Endothelial cell of umbilical vein (primary cell): ENCODE measurements at regions not wholly inside any gene's neighbourhood (a gene's known extent, or its start where the extent isn't known, plus 50 kb on each side); places are given as distances from the start of the nearest gene placed in this dataset.

ENCODE experiments used
- BruUV-seq: library from RNA; stranded (reverse); fragments of 400-500 nt; replicated peaks from 2 replicates; lab custom pipeline; 2021; lab: Mats Ljungman, UMichigan
- CTCF ChIA-PET: fragments of 300-600, 350-600 bp; sonication (Branson Sonifier 250); formaldehyde crosslinking; loops from one replicate; lab custom pipeline; 2021; ENCODE audit warnings: antibody characterized with exemption, inconsistent platforms; lab: Charles Lee
- POLR2A ChIA-PET: fragments of 300-600, 350-600 bp; sonication (Branson Sonifier 250); formaldehyde crosslinking; loops from one replicate; lab custom pipeline; 2021; ENCODE audit warnings: antibody characterized with exemption, inconsistent platforms; lab: Charles Lee
- DNase-seq: peaks from one replicate; pipeline ENCODE4 v3.0.0-alpha.2; 2011; ENCODE audit warnings: low read depth, low spot score
- FAIRE-seq: peaks from 2 replicates; lab custom pipeline; 2011; peaks lifted over from hg19 to GRCh38; lab: Jason Lieb, UNC
- H2AFZ ChIP-seq: 2 replicates; pipeline ENCODE4 v1.6.0; 2012; ENCODE audit warnings: low read depth, low read length, control low read depth, inconsistent platforms
- H3K27ac ChIP-seq: 2 replicates; pipeline ENCODE4 v1.5.1; 2011; ENCODE audit warnings: low read depth, mild to moderate bottlenecking, control low read depth, low read length, moderate library complexity; ENCODE audit not compliant: insufficient read depth
- H3K27me3 ChIP-seq, 2 experiments: 2 replicates each; pipeline versions ENCODE4 v1.6.0 to v1.6.1; 2011; ENCODE audit warnings: low read length in 2 of 2, mixed read lengths in 1 of 2; ENCODE audit not compliant: control insufficient read depth in 2 of 2, insufficient read depth in 2 of 2
- H3K36me3 ChIP-seq, 2 experiments: 2 replicates in 1 of 2; 3 replicates in 1 of 2; pipeline ENCODE4 v1.5.1; 2011; ENCODE audit warnings: low read length in 2 of 2, mild to moderate bottlenecking in 1 of 2, moderate library complexity in 1 of 2; ENCODE audit not compliant: control insufficient read depth in 2 of 2, insufficient read depth in 2 of 2; ENCODE audit errors: extremely low read depth in 1 of 2
- H3K4me1 ChIP-seq: 3 replicates; pipeline ENCODE4 v1.5.1; 2011; ENCODE audit warnings: mild to moderate bottlenecking, low read length; ENCODE audit not compliant: control insufficient read depth, insufficient read depth; ENCODE audit errors: extremely low read depth
- H3K4me2 ChIP-seq: 2 replicates; pipeline ENCODE4 v1.6.1; 2011; ENCODE audit warnings: low read length, control low read depth, mixed read lengths; ENCODE audit not compliant: insufficient read depth
- H3K4me3 ChIP-seq, 3 experiments: fragments of 200-600 bp in 1 of 3; sonication (generic), shearing (Covaris generic) in 1 of 3; replicated peaks in 1 of 3; 2 replicates each; pipeline ENCODE4 v1.5.1; 2011 to 2016; ENCODE audit warnings: control low read depth in 3 of 3, low read length in 3 of 3, mild to moderate bottlenecking in 2 of 3, inconsistent platforms in 1 of 3, low read depth in 1 of 3, moderate library complexity in 1 of 3; ENCODE audit not compliant: insufficient read depth in 1 of 3
- H3K79me2 ChIP-seq: 2 replicates; pipeline ENCODE4 v1.6.0; 2012; ENCODE audit warnings: low read length, inconsistent platforms; ENCODE audit not compliant: control insufficient read depth, insufficient read depth
- H3K9ac ChIP-seq: replicated peaks from 2 replicates; pipeline ENCODE3; 2011; ENCODE audit warnings: low read length, control low read depth; ENCODE audit not compliant: insufficient read depth; ENCODE audit errors: extremely low read depth
- H3K9me1 ChIP-seq: replicated peaks from 3 replicates; pipeline ENCODE4 v1.6.0; 2011; ENCODE audit warnings: mild to moderate bottlenecking, low read length; ENCODE audit not compliant: control insufficient read depth, insufficient read depth; ENCODE audit errors: extremely low read depth
- H3K9me3 ChIP-seq: replicated peaks from 2 replicates; pipeline ENCODE4 v1.5.1; 2012; ENCODE audit warnings: low read length, inconsistent platforms; ENCODE audit not compliant: control insufficient read depth, insufficient read depth
- H4K20me1 ChIP-seq: replicated peaks from 2 replicates; pipeline ENCODE3; 2011; ENCODE audit warnings: mild to moderate bottlenecking, low read length; ENCODE audit not compliant: control insufficient read depth, insufficient read depth; ENCODE audit errors: extremely low read depth
- EZH2 ChIP-seq: IDR thresholded peaks from 2 replicates; pipeline ENCODE4 v1.6.1; 2012; ENCODE audit warnings: borderline replicate concordance, low read depth, mild to moderate bottlenecking, moderate library complexity, low read length, inconsistent platforms; ENCODE audit not compliant: severe bottlenecking
- FOS ChIP-seq: IDR thresholded peaks from 2 replicates; pipeline ENCODE4 v1.6.1; 2011; ENCODE audit warnings: mild to moderate bottlenecking, low read length, moderate library complexity, borderline replicate concordance; ENCODE audit not compliant: insufficient read depth
- JUN ChIP-seq: IDR thresholded peaks from 2 replicates; pipeline ENCODE4 v1.6.1; 2011; ENCODE audit warnings: borderline replicate concordance, low read depth; ENCODE audit not compliant: insufficient read length, insufficient read depth
- MAX ChIP-seq: IDR thresholded peaks from 2 replicates; pipeline ENCODE4 v1.6.1; 2011; ENCODE audit not compliant: insufficient read depth, insufficient read length
- MYC ChIP-seq: IDR thresholded peaks from one replicate; pipeline ENCODE4 v1.6.1; 2011; ENCODE audit warnings: mild to moderate bottlenecking, low read depth, low read length
- POLR2A ChIP-seq: IDR thresholded peaks from 2 replicates; pipeline ENCODE4 v1.6.1; 2012; ENCODE audit warnings: low read depth, mild to moderate bottlenecking, control low read depth, low read length
- POLR2AphosphoS5 ChIP-seq: IDR thresholded peaks from 2 replicates; pipeline ENCODE4 v1.6.1; 2012; ENCODE audit warnings: low read depth, mild to moderate bottlenecking, control low read depth, low read length, moderate library complexity; ENCODE audit not compliant: insufficient read depth
- dilution Hi-C: fragments of 300-500 bp; cut with MboI; formaldehyde crosslinking; loops from one replicate; pipeline ENCODE4 v1.15.0; 2019; ENCODE audit warnings: low sequenced_read_pairs; ENCODE audit not compliant: extremely low pct_ligation_motif_present
- intact Hi-C: fragments of 100-400 bp; cut with micrococcal nuclease; formaldehyde crosslinking; loops from one replicate; pipeline ENCODE4 v1.10.0; 2022
- TF ChIP-seq, protein P1 (sequence below), 2 donors: IDR thresholded peaks; 1 replicate in 1 of 2; 2 replicates in 1 of 2; pipeline ENCODE4 v1.5.1; 2011; ENCODE audit warnings: low read length in 2 of 2, mild to moderate bottlenecking in 2 of 2, moderate library complexity in 2 of 2, control low read depth in 1 of 2, inconsistent platforms in 1 of 2, low read depth in 1 of 2; ENCODE audit not compliant: insufficient read depth in 1 of 2; ENCODE audit errors: extremely low read depth in 1 of 2

DNA sequence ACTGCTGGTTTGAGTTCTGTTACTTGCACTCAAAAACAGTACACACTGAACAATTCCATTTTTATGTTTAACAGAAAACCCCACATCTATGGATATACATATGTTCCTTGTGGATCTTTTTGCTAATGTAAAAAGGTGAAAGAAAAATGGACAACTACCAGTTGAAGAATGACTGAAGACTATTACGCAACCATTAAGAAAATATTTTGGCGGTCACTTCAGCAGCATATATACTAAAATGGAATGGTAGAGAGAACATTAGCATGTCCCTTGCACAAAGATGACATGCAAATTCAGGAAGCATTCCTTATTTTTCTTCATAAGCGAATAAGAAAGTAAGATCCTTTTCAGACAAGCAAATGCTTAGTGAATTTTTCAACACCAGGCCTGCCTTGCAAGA lies 84.6 kb upstream of the FMR1 start:
- ChIA-PET POLR2A (no interaction called here), CTCF (no interaction called here)
- H3K27ac ChIP-seq = no peak overlapping the region
- dilution Hi-C loops (no loop called here), intact Hi-C loops (no loop called here)
- FAIRE-seq (no peak), DNase-seq (no peak)
- H3K4me2 ChIP-seq = no peak overlapping the region
- H3K4me3 ChIP-seq = no peak overlapping the region
- no peak overlapping the region for H2AFZ ChIP-seq
- H3K27me3 ChIP-seq = no peaks in the 10 kb centered on the region
- no peaks in the 10 kb centered on the region for H3K4me1 ChIP-seq
- H3K9me1 ChIP-seq = no peaks in the 10 kb centered on the region
- H3K9me3 ChIP-seq = no peaks in the 10 kb centered on the region
- H4K20me1 ChIP-seq = no peaks in the 10 kb centered on the region
- no peaks in the 10 kb centered on the region for H3K79me2 ChIP-seq
- TF ChIP-seq POLR2A = no peak
- TF ChIP-seq POLR2AphosphoS5 = no peak
- no peak for TF ChIP-seq EZH2
- no peak for TF ChIP-seq JUN
- TF ChIP-seq MAX = no peak
- no peak for TF ChIP-seq FOS
- TF ChIP-seq MYC = no peak
- TF ChIP-seq, protein P1, sequence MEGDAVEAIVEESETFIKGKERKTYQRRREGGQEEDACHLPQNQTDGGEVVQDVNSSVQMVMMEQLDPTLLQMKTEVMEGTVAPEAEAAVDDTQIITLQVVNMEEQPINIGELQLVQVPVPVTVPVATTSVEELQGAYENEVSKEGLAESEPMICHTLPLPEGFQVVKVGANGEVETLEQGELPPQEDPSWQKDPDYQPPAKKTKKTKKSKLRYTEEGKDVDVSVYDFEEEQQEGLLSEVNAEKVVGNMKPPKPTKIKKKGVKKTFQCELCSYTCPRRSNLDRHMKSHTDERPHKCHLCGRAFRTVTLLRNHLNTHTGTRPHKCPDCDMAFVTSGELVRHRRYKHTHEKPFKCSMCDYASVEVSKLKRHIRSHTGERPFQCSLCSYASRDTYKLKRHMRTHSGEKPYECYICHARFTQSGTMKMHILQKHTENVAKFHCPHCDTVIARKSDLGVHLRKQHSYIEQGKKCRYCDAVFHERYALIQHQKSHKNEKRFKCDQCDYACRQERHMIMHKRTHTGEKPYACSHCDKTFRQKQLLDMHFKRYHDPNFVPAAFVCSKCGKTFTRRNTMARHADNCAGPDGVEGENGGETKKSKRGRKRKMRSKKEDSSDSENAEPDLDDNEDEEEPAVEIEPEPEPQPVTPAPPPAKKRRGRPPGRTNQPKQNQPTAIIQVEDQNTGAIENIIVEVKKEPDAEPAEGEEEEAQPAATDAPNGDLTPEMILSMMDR (IDR thresholded peaks at IDR 0.05; ENCODE audit: extremely low read depth in 1 of 2, insufficient read depth in 1 of 2, low read depth in 1 of 2, low read length in 2 of 2) = no peak
- H3K9ac ChIP-seq = no peak overlapping the region
- no TSS peak for BruUV-seq
- no peaks in the 10 kb centered on the region for H3K36me3 ChIP-seq
